HEK293 (cell line): ENCODE measurements at regions not wholly inside any gene's neighbourhood (a gene's known extent, or its start where the extent isn't known, plus 50 kb on each side); places are given as distances from the start of the nearest gene placed in this dataset.

Experiments used
- CTCF ChIA-PET: fragments of 350-600 bp; formaldehyde crosslinking; extraction: SDS; loops from one replicate; lab custom pipeline; 2021; ENCODE audit warnings: antibody characterized with exemption; lab: Yijun Ruan, JAX
- POLR2A ChIA-PET: fragments of 300-600 bp; formaldehyde crosslinking; extraction: SDS; loops from one replicate; lab custom pipeline; 2020; ENCODE audit warnings: antibody characterized with exemption, inconsistent platforms; lab: Yijun Ruan, JAX
- H3K27ac ChIP-seq: fragments of 200-500 bp; sonication (Bioruptor generic); 2 replicates; pipeline ENCODE4 v1.5.1; 2014; ENCODE audit warnings: low read depth, low read length, control low read depth, inconsistent platforms; ENCODE audit errors: extremely low read depth
- H3K36me3 ChIP-seq, 2 experiments: fragments of 200-500 bp in 1 of 2; sonication (Bioruptor generic) in 1 of 2; 1 replicate in 1 of 2; 2 replicates in 1 of 2; pipeline ENCODE4 v1.5.1; 2014 to 2017; ENCODE audit warnings: inconsistent platforms in 2 of 2, low read length in 2 of 2; ENCODE audit not compliant: control insufficient read depth in 2 of 2, insufficient read depth in 1 of 2
- H3K4me1 ChIP-seq: fragments of 200-500 bp; sonication (Bioruptor generic); 2 replicates; pipeline ENCODE4 v1.5.1; 2014; ENCODE audit warnings: mild to moderate bottlenecking, low read length, inconsistent platforms; ENCODE audit not compliant: control insufficient read depth, insufficient read depth
- H3K4me3 ChIP-seq: 2 replicates; pipeline ENCODE4 v1.5.1; 2011; ENCODE audit warnings: low read depth, mild to moderate bottlenecking, control low read depth, low read length, moderate library complexity
- H3K9me3 ChIP-seq: fragments of 200-500 bp; sonication (Bioruptor generic); 2 replicates; pipeline ENCODE4 v1.5.1; 2014; ENCODE audit warnings: low read depth, low read length, inconsistent platforms; ENCODE audit not compliant: control insufficient read depth, insufficient read depth
- MYNN ChIP-seq: fragments of 450-650 bp; formaldehyde crosslinking; IDR thresholded peaks from 2 replicates; pipeline ENCODE4 v1.5.1; 2016; ENCODE audit warnings: missing biosample characterization, missing genetic modification characterization, borderline replicate concordance
- OSR2 ChIP-seq: fragments of 450-650 bp; formaldehyde crosslinking; IDR thresholded peaks from 2 replicates; pipeline ENCODE4 v1.5.1; 2016; ENCODE audit warnings: missing biosample characterization, missing genetic modification characterization
- REPIN1 ChIP-seq: fragments of 450-650 bp; formaldehyde crosslinking; IDR thresholded peaks from 2 replicates; pipeline ENCODE4 v1.5.1; 2017; ENCODE audit warnings: missing biosample characterization, missing genetic modification characterization, low read depth
- TCF7L2 ChIP-seq: IDR thresholded peaks from 2 replicates; pipeline ENCODE4 v1.6.1; 2011; ENCODE audit warnings: low read depth, mild to moderate bottlenecking, inconsistent platforms, low read length, moderate library complexity, borderline replicate concordance
- ZBTB11 ChIP-seq: fragments of 450-650 bp; formaldehyde crosslinking; conservative IDR thresholded peaks from 2 replicates; pipeline ENCODE4 v1.5.1; 2016; ENCODE audit warnings: low read depth, missing biosample characterization, missing genetic modification characterization
- ZBTB20 ChIP-seq: fragments of 450-650 bp; formaldehyde crosslinking; IDR thresholded peaks from 2 replicates; pipeline ENCODE4 v1.5.1; 2016; ENCODE audit warnings: missing biosample characterization, missing genetic modification characterization
- ZBTB21 ChIP-seq: fragments of 450-650 bp; formaldehyde crosslinking; IDR thresholded peaks from 2 replicates; pipeline ENCODE4 v1.5.1; 2017; ENCODE audit warnings: missing biosample characterization, missing genetic modification characterization
- ZEB2 ChIP-seq: fragments of 450-650 bp; formaldehyde crosslinking; IDR thresholded peaks from 2 replicates; pipeline ENCODE4 v1.5.1; 2016; ENCODE audit warnings: missing biosample characterization, missing genetic modification characterization
- ZNF133 ChIP-seq: fragments of 450-650 bp; formaldehyde crosslinking; IDR thresholded peaks from 2 replicates; pipeline ENCODE4 v1.5.1; 2016; ENCODE audit warnings: missing biosample characterization, missing genetic modification characterization
- ZNF138 ChIP-seq: fragments of 450-650 bp; formaldehyde crosslinking; IDR thresholded peaks from 2 replicates; pipeline ENCODE4 v1.5.1; 2016; ENCODE audit warnings: missing biosample characterization, missing genetic modification characterization, borderline replicate concordance
- ZNF23 ChIP-seq: fragments of 450-650 bp; formaldehyde crosslinking; IDR thresholded peaks from 2 replicates; pipeline ENCODE4 v1.5.1; 2016; ENCODE audit warnings: missing biosample characterization, missing genetic modification characterization, borderline replicate concordance
- ZNF514 ChIP-seq: fragments of 450-650 bp; formaldehyde crosslinking; IDR thresholded peaks from 2 replicates; pipeline ENCODE4 v1.5.1; 2016; ENCODE audit warnings: missing biosample characterization, missing genetic modification characterization
- ZNF549 ChIP-seq: fragments of 450-650 bp; IDR thresholded peaks from 2 replicates; pipeline ENCODE4 v1.5.1; 2018; ENCODE audit warnings: missing biosample characterization, missing genetic modification characterization, mild to moderate bottlenecking, inconsistent platforms, moderate library complexity
- ZNF561 ChIP-seq: fragments of 450-650 bp; IDR thresholded peaks from 2 replicates; pipeline ENCODE4 v1.5.1; 2018; ENCODE audit warnings: missing biosample characterization, missing genetic modification characterization, borderline replicate concordance
- ZNF624 ChIP-seq: fragments of 450-650 bp; formaldehyde crosslinking; IDR thresholded peaks from 2 replicates; pipeline ENCODE4 v1.5.1; 2017; ENCODE audit warnings: missing biosample characterization, missing genetic modification characterization
- ZNF664 ChIP-seq: fragments of 450-650 bp; formaldehyde crosslinking; IDR thresholded peaks from 2 replicates; pipeline ENCODE4 v1.5.1; 2016; ENCODE audit warnings: missing biosample characterization, missing genetic modification characterization
- ZNF677 ChIP-seq: fragments of 450-650 bp; IDR thresholded peaks from 2 replicates; pipeline ENCODE4 v1.5.0; 2018; ENCODE audit warnings: missing biosample characterization, mild to moderate bottlenecking, missing genetic modification characterization, moderate library complexity
- ZNF76 ChIP-seq: fragments of 450-650 bp; formaldehyde crosslinking; IDR thresholded peaks from 2 replicates; pipeline ENCODE4; 2016; ENCODE audit warnings: low read depth, missing biosample characterization, missing genetic modification characterization, borderline replicate concordance
- ZNF768 ChIP-seq: fragments of 450-650 bp; formaldehyde crosslinking; IDR thresholded peaks from 2 replicates; pipeline ENCODE4 v1.5.1; 2018; ENCODE audit warnings: missing biosample characterization, mild to moderate bottlenecking, missing genetic modification characterization
- ZSCAN16 ChIP-seq: fragments of 450-650 bp; formaldehyde crosslinking; IDR thresholded peaks from 2 replicates; pipeline ENCODE4 v1.5.1; 2016; ENCODE audit warnings: missing biosample characterization, missing genetic modification characterization
- TF ChIP-seq, protein P1 (sequence below): fragments of 450-650 bp; formaldehyde crosslinking; IDR thresholded peaks from 2 replicates; pipeline ENCODE4 v1.5.1; 2016; ENCODE audit warnings: missing biosample characterization, missing genetic modification characterization, borderline replicate concordance
- TF ChIP-seq, protein P2 (sequence below): fragments of 450-650 bp; formaldehyde crosslinking; IDR thresholded peaks from 2 replicates; pipeline ENCODE4 v1.5.1; 2016; ENCODE audit warnings: missing biosample characterization, missing genetic modification characterization

GRCh38 chr21:21688889-21689288 is 690.7 kb downstream of the NCAM2 start (continued):
- no peak for TF ChIP-seq OSR2
- no peak for TF ChIP-seq ZNF677
- no peak for TF ChIP-seq ZNF138
- TF ChIP-seq ZEB2 (tag by site-specific recombination), result no peak
- no peak for TF ChIP-seq ZNF768 (tag by site-specific recombination)
- TF ChIP-seq REPIN1, result no peak
- no peak for TF ChIP-seq ZNF514
- TF ChIP-seq ZBTB11, result no peak
- TF ChIP-seq ZNF23 (tag by site-specific recombination), result no peak

GRCh38 chr21:21690068-21690665 is 692.0 kb downstream of the NCAM2 start:
- Histone ChIP-seq H3K27ac (no peak overlapping the region), H3K36me3 (no peaks in the 10 kb centered on the region), H3K4me1 (no peaks in the 10 kb centered on the region), H3K4me3 (no peak overlapping the region), H3K9me3 (no peaks in the 10 kb centered on the region)
- CTCF ChIA-PET, result no interaction called here
- POLR2A ChIA-PET, result no interaction called here
- TF ChIP-seq, protein P1, sequence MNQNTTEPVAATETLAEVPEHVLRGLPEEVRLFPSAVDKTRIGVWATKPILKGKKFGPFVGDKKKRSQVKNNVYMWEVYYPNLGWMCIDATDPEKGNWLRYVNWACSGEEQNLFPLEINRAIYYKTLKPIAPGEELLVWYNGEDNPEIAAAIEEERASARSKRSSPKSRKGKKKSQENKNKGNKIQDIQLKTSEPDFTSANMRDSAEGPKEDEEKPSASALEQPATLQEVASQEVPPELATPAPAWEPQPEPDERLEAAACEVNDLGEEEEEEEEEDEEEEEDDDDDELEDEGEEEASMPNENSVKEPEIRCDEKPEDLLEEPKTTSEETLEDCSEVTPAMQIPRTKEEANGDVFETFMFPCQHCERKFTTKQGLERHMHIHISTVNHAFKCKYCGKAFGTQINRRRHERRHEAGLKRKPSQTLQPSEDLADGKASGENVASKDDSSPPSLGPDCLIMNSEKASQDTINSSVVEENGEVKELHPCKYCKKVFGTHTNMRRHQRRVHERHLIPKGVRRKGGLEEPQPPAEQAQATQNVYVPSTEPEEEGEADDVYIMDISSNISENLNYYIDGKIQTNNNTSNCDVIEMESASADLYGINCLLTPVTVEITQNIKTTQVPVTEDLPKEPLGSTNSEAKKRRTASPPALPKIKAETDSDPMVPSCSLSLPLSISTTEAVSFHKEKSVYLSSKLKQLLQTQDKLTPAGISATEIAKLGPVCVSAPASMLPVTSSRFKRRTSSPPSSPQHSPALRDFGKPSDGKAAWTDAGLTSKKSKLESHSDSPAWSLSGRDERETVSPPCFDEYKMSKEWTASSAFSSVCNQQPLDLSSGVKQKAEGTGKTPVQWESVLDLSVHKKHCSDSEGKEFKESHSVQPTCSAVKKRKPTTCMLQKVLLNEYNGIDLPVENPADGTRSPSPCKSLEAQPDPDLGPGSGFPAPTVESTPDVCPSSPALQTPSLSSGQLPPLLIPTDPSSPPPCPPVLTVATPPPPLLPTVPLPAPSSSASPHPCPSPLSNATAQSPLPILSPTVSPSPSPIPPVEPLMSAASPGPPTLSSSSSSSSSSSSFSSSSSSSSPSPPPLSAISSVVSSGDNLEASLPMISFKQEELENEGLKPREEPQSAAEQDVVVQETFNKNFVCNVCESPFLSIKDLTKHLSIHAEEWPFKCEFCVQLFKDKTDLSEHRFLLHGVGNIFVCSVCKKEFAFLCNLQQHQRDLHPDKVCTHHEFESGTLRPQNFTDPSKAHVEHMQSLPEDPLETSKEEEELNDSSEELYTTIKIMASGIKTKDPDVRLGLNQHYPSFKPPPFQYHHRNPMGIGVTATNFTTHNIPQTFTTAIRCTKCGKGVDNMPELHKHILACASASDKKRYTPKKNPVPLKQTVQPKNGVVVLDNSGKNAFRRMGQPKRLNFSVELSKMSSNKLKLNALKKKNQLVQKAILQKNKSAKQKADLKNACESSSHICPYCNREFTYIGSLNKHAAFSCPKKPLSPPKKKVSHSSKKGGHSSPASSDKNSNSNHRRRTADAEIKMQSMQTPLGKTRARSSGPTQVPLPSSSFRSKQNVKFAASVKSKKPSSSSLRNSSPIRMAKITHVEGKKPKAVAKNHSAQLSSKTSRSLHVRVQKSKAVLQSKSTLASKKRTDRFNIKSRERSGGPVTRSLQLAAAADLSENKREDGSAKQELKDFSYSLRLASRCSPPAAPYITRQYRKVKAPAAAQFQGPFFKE (tag by site-specific recombination), result no peak
- no peak for TF ChIP-seq ZNF624 (tag by site-specific recombination)
- TF ChIP-seq ZNF76 (tag by site-specific recombination), result no peak
- no peak for TF ChIP-seq ZNF549
- no peak for TF ChIP-seq MYNN (tag by site-specific recombination)
- no peak for TF ChIP-seq ZBTB20
- TF ChIP-seq ZNF133 (tag by site-specific recombination), result no peak
- no peak for TF ChIP-seq ZBTB21 (tag by site-specific recombination)
- TF ChIP-seq ZNF664, result no peak
- no peak for TF ChIP-seq TCF7L2
- TF ChIP-seq REPIN1, result no peak
- TF ChIP-seq ZSCAN16 (tag by site-specific recombination), result no peak
- no peak for TF ChIP-seq ZNF561 (tag by site-specific recombination)
- TF ChIP-seq, protein P2, sequence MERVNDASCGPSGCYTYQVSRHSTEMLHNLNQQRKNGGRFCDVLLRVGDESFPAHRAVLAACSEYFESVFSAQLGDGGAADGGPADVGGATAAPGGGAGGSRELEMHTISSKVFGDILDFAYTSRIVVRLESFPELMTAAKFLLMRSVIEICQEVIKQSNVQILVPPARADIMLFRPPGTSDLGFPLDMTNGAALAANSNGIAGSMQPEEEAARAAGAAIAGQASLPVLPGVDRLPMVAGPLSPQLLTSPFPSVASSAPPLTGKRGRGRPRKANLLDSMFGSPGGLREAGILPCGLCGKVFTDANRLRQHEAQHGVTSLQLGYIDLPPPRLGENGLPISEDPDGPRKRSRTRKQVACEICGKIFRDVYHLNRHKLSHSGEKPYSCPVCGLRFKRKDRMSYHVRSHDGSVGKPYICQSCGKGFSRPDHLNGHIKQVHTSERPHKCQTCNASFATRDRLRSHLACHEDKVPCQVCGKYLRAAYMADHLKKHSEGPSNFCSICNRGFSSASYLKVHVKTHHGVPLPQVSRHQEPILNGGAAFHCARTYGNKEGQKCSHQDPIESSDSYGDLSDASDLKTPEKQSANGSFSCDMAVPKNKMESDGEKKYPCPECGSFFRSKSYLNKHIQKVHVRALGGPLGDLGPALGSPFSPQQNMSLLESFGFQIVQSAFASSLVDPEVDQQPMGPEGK (tag by site-specific recombination), result no peak
